Neural cell (in vitro differentiated cells): ENCODE measurements at regions not wholly inside any gene's neighbourhood (a gene's known extent, or its start where the extent isn't known, plus 50 kb on each side); places are given as distances from the start of the nearest gene placed in this dataset.

Source experiments
- RAD21 ChIP-seq: fragments of 450-650 bp; conservative IDR thresholded peaks from 2 replicates; pipeline ENCODE4 v1.6.1; 2014; ENCODE audit warnings: antibody characterized with exemption, mild to moderate bottlenecking, moderate library complexity
- TF ChIP-seq, protein P1 (sequence below): fragments of 450-650 bp; IDR thresholded peaks from 2 replicates; pipeline ENCODE4 v1.5.1; 2014; ENCODE audit warnings: antibody characterized with exemption, mild to moderate bottlenecking, moderate library complexity; ENCODE audit not compliant: poor library complexity, severe bottlenecking
- TF ChIP-seq, protein P2 (sequence below): IDR thresholded peaks from 2 replicates; pipeline ENCODE4 v1.6.1; 2012; ENCODE audit warnings: borderline replicate concordance

DNA sequence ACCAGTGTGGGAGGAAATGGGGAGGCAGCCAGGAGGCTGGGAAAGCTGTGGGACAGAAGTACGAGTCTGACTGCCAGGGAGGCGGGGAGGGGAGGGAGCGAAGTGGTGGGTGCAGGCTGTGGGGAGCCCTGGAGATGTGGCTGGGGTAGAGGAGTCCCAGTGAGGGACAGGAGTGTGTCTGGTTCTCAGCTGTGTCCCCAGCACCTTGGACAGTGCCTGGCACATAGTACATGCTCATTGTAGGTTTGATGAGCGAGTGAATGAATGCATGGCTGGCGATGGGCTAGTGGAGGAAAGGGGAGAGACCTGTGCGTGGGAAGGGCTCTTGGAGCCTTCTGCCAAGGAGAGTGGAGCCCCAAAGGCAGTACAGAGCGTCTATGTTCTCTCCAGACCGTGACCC lies 104.1 kb downstream of the SIK1 start:
- TF ChIP-seq, protein P1, sequence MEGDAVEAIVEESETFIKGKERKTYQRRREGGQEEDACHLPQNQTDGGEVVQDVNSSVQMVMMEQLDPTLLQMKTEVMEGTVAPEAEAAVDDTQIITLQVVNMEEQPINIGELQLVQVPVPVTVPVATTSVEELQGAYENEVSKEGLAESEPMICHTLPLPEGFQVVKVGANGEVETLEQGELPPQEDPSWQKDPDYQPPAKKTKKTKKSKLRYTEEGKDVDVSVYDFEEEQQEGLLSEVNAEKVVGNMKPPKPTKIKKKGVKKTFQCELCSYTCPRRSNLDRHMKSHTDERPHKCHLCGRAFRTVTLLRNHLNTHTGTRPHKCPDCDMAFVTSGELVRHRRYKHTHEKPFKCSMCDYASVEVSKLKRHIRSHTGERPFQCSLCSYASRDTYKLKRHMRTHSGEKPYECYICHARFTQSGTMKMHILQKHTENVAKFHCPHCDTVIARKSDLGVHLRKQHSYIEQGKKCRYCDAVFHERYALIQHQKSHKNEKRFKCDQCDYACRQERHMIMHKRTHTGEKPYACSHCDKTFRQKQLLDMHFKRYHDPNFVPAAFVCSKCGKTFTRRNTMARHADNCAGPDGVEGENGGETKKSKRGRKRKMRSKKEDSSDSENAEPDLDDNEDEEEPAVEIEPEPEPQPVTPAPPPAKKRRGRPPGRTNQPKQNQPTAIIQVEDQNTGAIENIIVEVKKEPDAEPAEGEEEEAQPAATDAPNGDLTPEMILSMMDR, result no peak
- no peak for TF ChIP-seq RAD21
- TF ChIP-seq, protein P2, sequence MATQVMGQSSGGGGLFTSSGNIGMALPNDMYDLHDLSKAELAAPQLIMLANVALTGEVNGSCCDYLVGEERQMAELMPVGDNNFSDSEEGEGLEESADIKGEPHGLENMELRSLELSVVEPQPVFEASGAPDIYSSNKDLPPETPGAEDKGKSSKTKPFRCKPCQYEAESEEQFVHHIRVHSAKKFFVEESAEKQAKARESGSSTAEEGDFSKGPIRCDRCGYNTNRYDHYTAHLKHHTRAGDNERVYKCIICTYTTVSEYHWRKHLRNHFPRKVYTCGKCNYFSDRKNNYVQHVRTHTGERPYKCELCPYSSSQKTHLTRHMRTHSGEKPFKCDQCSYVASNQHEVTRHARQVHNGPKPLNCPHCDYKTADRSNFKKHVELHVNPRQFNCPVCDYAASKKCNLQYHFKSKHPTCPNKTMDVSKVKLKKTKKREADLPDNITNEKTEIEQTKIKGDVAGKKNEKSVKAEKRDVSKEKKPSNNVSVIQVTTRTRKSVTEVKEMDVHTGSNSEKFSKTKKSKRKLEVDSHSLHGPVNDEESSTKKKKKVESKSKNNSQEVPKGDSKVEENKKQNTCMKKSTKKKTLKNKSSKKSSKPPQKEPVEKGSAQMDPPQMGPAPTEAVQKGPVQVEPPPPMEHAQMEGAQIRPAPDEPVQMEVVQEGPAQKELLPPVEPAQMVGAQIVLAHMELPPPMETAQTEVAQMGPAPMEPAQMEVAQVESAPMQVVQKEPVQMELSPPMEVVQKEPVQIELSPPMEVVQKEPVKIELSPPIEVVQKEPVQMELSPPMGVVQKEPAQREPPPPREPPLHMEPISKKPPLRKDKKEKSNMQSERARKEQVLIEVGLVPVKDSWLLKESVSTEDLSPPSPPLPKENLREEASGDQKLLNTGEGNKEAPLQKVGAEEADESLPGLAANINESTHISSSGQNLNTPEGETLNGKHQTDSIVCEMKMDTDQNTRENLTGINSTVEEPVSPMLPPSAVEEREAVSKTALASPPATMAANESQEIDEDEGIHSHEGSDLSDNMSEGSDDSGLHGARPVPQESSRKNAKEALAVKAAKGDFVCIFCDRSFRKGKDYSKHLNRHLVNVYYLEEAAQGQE, result no peak
